ENCODE measurements at regions not wholly inside any gene's neighbourhood (a gene's known extent, or its start where the extent isn't known, plus 50 kb on each side); places are given as distances from the start of the nearest gene placed in this dataset.

- ATAC-seq: no peak
- TF ChIP-seq ETS2 (tag; IDR thresholded peaks at IDR 0.05; ENCODE audit: borderline replicate concordance, poor library complexity, severe bottlenecking) (no peak), COPS2 (conservative IDR thresholded peaks at IDR 0.05) (no peak), PRDM10 (IDR thresholded peaks at IDR 0.05; ENCODE audit: partially characterized antibody) (no peak), NFYB (IDR thresholded peaks at IDR 0.05; ENCODE audit: extremely low read depth, insufficient read length) (no peak), ZZZ3 (IDR thresholded peaks at IDR 0.05) (no peak)
- TF ChIP-seq, protein P1, sequence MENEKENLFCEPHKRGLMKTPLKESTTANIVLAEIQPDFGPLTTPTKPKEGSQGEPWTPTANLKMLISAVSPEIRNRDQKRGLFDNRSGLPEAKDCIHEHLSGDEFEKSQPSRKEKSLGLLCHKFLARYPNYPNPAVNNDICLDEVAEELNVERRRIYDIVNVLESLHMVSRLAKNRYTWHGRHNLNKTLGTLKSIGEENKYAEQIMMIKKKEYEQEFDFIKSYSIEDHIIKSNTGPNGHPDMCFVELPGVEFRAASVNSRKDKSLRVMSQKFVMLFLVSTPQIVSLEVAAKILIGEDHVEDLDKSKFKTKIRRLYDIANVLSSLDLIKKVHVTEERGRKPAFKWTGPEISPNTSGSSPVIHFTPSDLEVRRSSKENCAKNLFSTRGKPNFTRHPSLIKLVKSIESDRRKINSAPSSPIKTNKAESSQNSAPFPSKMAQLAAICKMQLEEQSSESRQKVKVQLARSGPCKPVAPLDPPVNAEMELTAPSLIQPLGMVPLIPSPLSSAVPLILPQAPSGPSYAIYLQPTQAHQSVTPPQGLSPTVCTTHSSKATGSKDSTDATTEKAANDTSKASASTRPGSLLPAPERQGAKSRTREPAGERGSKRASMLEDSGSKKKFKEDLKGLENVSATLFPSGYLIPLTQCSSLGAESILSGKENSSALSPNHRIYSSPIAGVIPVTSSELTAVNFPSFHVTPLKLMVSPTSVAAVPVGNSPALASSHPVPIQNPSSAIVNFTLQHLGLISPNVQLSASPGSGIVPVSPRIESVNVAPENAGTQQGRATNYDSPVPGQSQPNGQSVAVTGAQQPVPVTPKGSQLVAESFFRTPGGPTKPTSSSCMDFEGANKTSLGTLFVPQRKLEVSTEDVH (IDR thresholded peaks at IDR 0.05; ENCODE audit: low read depth, partially characterized antibody): no peak
- TF ChIP-seq, protein P2, sequence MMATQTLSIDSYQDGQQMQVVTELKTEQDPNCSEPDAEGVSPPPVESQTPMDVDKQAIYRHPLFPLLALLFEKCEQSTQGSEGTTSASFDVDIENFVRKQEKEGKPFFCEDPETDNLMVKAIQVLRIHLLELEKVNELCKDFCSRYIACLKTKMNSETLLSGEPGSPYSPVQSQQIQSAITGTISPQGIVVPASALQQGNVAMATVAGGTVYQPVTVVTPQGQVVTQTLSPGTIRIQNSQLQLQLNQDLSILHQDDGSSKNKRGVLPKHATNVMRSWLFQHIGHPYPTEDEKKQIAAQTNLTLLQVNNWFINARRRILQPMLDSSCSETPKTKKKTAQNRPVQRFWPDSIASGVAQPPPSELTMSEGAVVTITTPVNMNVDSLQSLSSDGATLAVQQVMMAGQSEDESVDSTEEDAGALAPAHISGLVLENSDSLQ (IDR thresholded peaks at IDR 0.05): no peak
- TF ChIP-seq, protein P3, sequence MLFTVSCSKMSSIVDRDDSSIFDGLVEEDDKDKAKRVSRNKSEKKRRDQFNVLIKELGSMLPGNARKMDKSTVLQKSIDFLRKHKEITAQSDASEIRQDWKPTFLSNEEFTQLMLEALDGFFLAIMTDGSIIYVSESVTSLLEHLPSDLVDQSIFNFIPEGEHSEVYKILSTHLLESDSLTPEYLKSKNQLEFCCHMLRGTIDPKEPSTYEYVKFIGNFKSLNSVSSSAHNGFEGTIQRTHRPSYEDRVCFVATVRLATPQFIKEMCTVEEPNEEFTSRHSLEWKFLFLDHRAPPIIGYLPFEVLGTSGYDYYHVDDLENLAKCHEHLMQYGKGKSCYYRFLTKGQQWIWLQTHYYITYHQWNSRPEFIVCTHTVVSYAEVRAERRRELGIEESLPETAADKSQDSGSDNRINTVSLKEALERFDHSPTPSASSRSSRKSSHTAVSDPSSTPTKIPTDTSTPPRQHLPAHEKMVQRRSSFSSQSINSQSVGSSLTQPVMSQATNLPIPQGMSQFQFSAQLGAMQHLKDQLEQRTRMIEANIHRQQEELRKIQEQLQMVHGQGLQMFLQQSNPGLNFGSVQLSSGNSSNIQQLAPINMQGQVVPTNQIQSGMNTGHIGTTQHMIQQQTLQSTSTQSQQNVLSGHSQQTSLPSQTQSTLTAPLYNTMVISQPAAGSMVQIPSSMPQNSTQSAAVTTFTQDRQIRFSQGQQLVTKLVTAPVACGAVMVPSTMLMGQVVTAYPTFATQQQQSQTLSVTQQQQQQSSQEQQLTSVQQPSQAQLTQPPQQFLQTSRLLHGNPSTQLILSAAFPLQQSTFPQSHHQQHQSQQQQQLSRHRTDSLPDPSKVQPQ (CRISPR knock-in tag; IDR thresholded peaks at IDR 0.05; ENCODE audit: borderline replicate concordance): no peak
Measured at GRCh38 chr20:26243731-26244130, 547.1 kb upstream of the ZNF337 start.

More at GRCh38 chr20:26243731-26244130, 547.1 kb upstream of the ZNF337 start:
- intact Hi-C loops (cut with micrococcal nuclease) (no loop called here), in situ Hi-C loops (cut with MboI) (no loop called here)
- H3K27ac ChIP-seq (ENCODE audit: extremely low read depth, low read depth, low read length): no peak overlapping the region
- H3K9me1 ChIP-seq (ENCODE audit: control insufficient read depth, insufficient read depth, low read length): no peaks in the 10 kb centered on the region
- H3K9ac ChIP-seq (ENCODE audit: insufficient read depth in 1 of 2, low read depth in 2 of 2, low read length in 2 of 2): no peak overlapping the region
- no peak overlapping the region for H3K4me2 ChIP-seq (ENCODE audit: insufficient read depth, low read length)
- BruUV-seq (replicated peaks): no TSS peak
- H3K4me3 ChIP-seq: no peak overlapping the region
- H4K20me1 ChIP-seq (replicated peaks; ENCODE audit: control insufficient read depth, insufficient read depth, low read length): no peaks in the 10 kb centered on the region
- FAIRE-seq (no peak), DNase-seq (ENCODE audit: extremely low read depth in 1 of 4, low spot score in 3 of 4) (no peak)
- H3K79me2 ChIP-seq (ENCODE audit: control insufficient read depth, insufficient read depth, low read length): no peaks in the 10 kb centered on the region
- no peaks in the 10 kb centered on the region for H3K36me3 ChIP-seq (ENCODE audit: control insufficient read depth, insufficient read depth, low read length)
- ChIA-PET CTCF (ENCODE audit: low intra/inter-chr PET ratio) (no interaction called here), POLR2A (no interaction called here)
- H3K9me3 ChIP-seq (replicated peaks; ENCODE audit: control insufficient read depth, insufficient read depth, low read depth, low read length): no peaks in the 10 kb centered on the region
- H3K27me3 ChIP-seq (ENCODE audit: control insufficient read depth in 2 of 2, insufficient read depth in 2 of 2, low read length in 2 of 2): no peaks in the 10 kb centered on the region
- no peaks in the 10 kb centered on the region for H3K4me1 ChIP-seq (replicated peaks in 1 of 2; ENCODE audit: control insufficient read depth in 2 of 2, insufficient read depth in 2 of 2, low read length in 2 of 2)
- H2AFZ ChIP-seq (ENCODE audit: low read depth, low read length): no peak overlapping the region
- 3% methylated on average over 4 of the region's 4 CpGs for WGBS (ENCODE audit: insufficient coverage, low coverage, missing lambda C conversion rate)
